Colonic mucosa (tissue), 4 donors: ENCODE measurements at regions not wholly inside any gene's neighbourhood (a gene's known extent, or its start where the extent isn't known, plus 50 kb on each side); places are given as distances from the start of the nearest gene placed in this dataset.

Experiments used
- DNase-seq: peaks from one replicate; pipeline ENCODE4 v3.0.0-alpha.2; 2020
- H3K27ac ChIP-seq: fragments of 200-600 bp; one replicate; pipeline ENCODE4 v1.8.0; 2021
- H3K27me3 ChIP-seq: fragments of 200-600 bp; one replicate; pipeline ENCODE4 v1.8.0; 2021
- H3K36me3 ChIP-seq: fragments of 200-600 bp; one replicate; pipeline ENCODE4 v1.8.0; 2021
- H3K4me1 ChIP-seq: fragments of 200-600 bp; one replicate; pipeline ENCODE4 v1.8.0; 2021; ENCODE audit warnings: mild to moderate bottlenecking
- H3K4me3 ChIP-seq: fragments of 200-600 bp; one replicate; pipeline ENCODE4 v1.8.0; 2021
- H3K9ac ChIP-seq, 2 donors: one replicate each; pipeline ENCODE4 v1.7.0; 2013; ENCODE audit warnings: control low read depth in 2 of 2, low read depth in 2 of 2, low read length in 2 of 2
- H3K9me3 ChIP-seq: fragments of 200-600 bp; one replicate; pipeline ENCODE4 v1.8.0; 2021
- intact Hi-C: fragments of 100-400 bp; cut with DNase I; formaldehyde crosslinking; loops from one replicate; pipeline ENCODE4 v1.14.1; 2022
- TF ChIP-seq, protein P1 (sequence below): fragments of 200-600 bp; IDR thresholded peaks from one replicate; pipeline ENCODE4 v1.8.0; 2022; ENCODE audit warnings: antibody characterized with exemption, mild to moderate bottlenecking
- donor health status: healthy.
- donor health status: DM: no; HTN: no; CAD: no.
- donor health status: DM: no; HTN: no; CAD: no.

DNA sequence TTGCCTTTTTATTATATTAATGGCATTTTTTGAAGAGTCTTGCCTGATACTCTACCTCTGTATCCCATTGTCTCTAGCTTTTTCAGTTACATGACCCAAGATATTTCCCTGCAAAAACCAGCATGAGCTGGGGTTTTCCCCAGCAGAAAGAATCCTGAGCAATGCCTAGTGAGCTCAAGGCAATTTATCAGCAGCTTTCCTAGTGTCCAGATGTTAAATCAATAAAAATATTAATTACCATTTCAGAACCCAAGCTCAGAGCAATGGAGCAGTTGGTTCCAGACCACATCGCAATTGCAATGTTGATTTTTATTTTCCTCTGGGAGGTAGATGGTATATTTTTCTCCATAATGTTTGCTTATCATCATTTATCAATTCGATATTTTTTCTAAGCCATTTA is 137.2 kb downstream of the RAB38 start:
- Histone ChIP-seq H3K9ac (no peak overlapping the region), H3K27ac (no peak overlapping the region), H3K27me3 (no peaks in the 10 kb centered on the region), H3K9me3 (no peaks in the 10 kb centered on the region), H3K36me3 (no peaks in the 10 kb centered on the region), H3K4me3 (no peak overlapping the region), H3K4me1 (no peaks in the 10 kb centered on the region)
- intact Hi-C loops: no loop called here
- TF ChIP-seq, protein P1, sequence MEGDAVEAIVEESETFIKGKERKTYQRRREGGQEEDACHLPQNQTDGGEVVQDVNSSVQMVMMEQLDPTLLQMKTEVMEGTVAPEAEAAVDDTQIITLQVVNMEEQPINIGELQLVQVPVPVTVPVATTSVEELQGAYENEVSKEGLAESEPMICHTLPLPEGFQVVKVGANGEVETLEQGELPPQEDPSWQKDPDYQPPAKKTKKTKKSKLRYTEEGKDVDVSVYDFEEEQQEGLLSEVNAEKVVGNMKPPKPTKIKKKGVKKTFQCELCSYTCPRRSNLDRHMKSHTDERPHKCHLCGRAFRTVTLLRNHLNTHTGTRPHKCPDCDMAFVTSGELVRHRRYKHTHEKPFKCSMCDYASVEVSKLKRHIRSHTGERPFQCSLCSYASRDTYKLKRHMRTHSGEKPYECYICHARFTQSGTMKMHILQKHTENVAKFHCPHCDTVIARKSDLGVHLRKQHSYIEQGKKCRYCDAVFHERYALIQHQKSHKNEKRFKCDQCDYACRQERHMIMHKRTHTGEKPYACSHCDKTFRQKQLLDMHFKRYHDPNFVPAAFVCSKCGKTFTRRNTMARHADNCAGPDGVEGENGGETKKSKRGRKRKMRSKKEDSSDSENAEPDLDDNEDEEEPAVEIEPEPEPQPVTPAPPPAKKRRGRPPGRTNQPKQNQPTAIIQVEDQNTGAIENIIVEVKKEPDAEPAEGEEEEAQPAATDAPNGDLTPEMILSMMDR: no peak
- DNase-seq: no peak

DNA sequence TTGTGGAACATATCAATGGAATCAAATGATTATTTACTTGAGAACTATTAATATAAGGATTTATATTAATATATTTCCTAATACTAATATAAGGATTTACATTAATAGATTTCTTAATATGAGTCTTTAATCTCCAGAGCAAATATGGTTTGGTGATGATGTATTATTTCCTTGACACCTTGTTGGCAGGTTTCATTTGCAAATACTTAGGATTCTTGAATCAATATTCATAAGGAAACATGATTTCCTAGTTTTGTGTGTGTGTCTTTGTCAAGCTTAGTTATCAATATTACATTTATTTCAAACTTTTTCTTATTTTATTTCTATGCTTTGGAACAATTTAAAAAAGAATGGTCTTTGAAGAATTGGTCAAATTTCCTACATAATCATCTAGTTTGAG is 138.5 kb downstream of the RAB38 start:
- Histone ChIP-seq H3K4me3 (no peak overlapping the region), H3K9me3 (no peaks in the 10 kb centered on the region), H3K27ac (no peak overlapping the region), H3K4me1 (no peaks in the 10 kb centered on the region), H3K36me3 (no peaks in the 10 kb centered on the region), H3K27me3 (no peaks in the 10 kb centered on the region), H3K9ac (no peak overlapping the region)
- intact Hi-C loops: no loop called here
- no peak for DNase-seq
- TF ChIP-seq, protein P1: no peak

DNA sequence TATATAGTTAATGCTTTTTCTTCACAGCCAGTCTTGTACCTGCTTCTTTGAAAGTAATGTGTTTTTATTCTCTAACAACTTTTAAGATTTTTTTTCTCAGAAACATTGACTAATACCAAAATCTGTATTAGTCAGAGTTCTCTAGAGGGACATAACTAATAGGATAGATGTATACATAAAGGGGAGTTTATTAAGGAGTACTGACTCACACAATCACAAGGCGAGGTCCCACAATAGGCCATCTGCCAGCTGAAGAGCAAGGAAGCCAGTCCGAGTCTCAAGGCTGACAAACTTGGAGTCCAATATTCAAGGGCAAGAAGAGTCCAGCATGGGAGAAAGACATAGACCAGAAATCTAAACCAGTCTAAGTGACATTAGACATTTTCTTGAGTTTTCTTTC is 140.0 kb downstream of the RAB38 start:
- no peaks in the 10 kb centered on the region for H3K27me3 ChIP-seq

DNA sequence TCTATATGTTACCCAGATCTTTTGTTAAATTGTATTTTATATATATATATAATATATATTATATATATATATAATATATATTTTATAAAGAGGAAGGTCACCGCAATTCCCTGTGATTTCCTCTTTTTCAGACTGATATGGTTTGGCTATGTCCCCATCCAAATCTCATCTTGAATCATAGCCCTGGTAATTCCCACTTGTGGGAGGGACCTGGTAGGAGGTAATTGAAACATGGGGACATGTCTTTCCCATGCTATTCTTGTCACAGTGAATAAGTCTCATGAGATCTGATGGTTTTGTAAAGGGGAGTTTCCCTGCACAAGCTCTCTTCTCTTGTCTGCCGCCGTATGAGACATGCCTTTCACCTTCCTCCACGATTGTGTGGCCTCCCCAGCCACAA is 157.6 kb downstream of the RAB38 start:
- no peaks in the 10 kb centered on the region for H3K9me3 ChIP-seq
- intact Hi-C loops: no loop called here
- no peak overlapping the region for H3K9ac ChIP-seq
- no peak overlapping the region for H3K27ac ChIP-seq
- TF ChIP-seq, protein P1: no peak
- no peak overlapping the region for H3K4me3 ChIP-seq
- DNase-seq: no peak
- H3K27me3 ChIP-seq: no peaks in the 10 kb centered on the region
- no peaks in the 10 kb centered on the region for H3K4me1 ChIP-seq
- no peaks in the 10 kb centered on the region for H3K36me3 ChIP-seq

More for the DNA sequence above, 140.0 kb downstream of the RAB38 start:
- Histone ChIP-seq H3K27ac (no peak overlapping the region), H3K4me1 (no peaks in the 10 kb centered on the region), H3K4me3 (no peak overlapping the region), H3K36me3 (no peaks in the 10 kb centered on the region), H3K9ac (no peak overlapping the region), H3K9me3 (no peaks in the 10 kb centered on the region)
- intact Hi-C loops: no loop called here
- no peak for DNase-seq
- TF ChIP-seq, protein P1: no peak

DNA sequence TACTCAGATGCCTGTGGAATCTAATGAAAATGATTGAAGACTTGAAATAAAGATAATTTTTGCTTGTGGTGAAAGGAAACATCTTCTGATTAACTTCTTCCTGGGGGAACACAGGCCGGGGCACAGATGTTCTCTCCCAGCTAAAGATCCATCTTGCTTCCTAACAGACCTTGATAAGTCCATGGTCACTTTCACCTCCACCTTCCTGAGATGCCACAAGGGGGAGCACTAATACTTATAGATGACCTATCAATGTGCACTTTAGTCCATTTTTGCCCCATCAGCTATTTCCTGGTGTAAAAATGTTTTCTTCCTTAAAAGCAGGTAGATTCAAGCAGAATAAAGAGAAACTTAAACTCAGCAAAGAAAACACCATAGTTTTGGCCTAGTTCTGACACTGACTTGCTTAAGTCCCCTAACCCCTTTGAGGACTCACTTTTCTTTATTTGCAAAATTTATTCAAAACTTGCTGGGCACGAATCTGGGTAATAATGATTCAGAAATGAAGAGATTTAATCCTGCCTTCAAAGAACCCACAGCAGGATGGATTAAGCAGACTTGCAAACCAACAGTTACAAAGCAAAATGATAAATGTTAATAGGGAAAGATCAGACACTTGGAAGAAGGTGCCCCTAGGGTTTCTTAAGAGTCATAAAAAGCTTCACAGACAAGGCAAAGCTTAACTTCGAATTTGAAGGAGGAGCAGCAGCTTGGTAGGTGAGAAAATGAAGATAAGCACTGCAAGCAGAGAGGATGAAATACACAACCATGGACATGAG is 158.7 kb downstream of the RAB38 start:
- Histone ChIP-seq H3K27me3 (no peaks in the 10 kb centered on the region), H3K36me3 (no peaks in the 10 kb centered on the region), H3K27ac (no peak overlapping the region), H3K9me3 (no peaks in the 10 kb centered on the region), H3K4me3 (no peak overlapping the region), H3K9ac (no peak overlapping the region), H3K4me1 (no peaks in the 10 kb centered on the region)
- DNase-seq: peak; percentile 73
- intact Hi-C loops: loop anchor here (1.0 kb wide), 1 partner anchor 528 kb away; no protein-coding TSS in a partner anchor
- TF ChIP-seq, protein P1: peak; percentile 80
